ENCODE measurements at regions not wholly inside any gene's neighbourhood (a gene's known extent, or its start where the extent isn't known, plus 50 kb on each side); places are given as distances from the start of the nearest gene placed in this dataset.

GRCh38 chr7:10733747-10734146, 239.9 kb upstream of the PHF14 start:
- DNase-seq (ENCODE audit: low read depth), result no peak
- H3K4me3 ChIP-seq (ENCODE audit: low read depth, low read length), result no peak overlapping the region
- TF ChIP-seq CTCF (IDR thresholded peaks at IDR 0.05; ENCODE audit: low read depth, low read length, missing control alignments), result no peak
- in situ Hi-C loops (cut with HindIII; ENCODE audit: low sequenced_read_pairs), result no loop called here

GRCh38 chr7:10734595-10734994, 239.1 kb upstream of the PHF14 start:
- DNase-seq (ENCODE audit: low read depth), result no peak
- TF ChIP-seq CTCF (IDR thresholded peaks at IDR 0.05; ENCODE audit: low read depth, low read length, missing control alignments), result no peak

DNA sequence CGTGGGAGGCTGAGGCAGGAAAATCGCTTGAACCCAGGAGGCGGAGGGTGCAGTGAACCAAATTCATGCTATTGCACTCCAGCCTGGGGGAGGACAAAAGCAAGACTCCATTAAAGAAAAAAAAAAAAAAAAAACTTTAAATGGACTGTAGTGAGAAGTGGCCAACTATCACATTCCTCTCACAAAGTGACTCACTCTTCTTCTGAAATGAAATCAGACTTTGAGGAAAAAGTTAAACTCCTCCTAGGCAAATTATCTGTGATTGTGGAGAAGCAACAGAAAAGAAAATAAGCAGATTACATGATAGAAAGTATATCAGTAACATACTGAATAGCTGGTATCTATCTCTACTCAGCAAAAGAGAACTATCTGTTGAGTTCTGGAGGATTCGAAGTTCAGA, 234.3 kb upstream of the PHF14 start:
- DNase-seq (ENCODE audit: low read depth), result no peak
- TF ChIP-seq CTCF (IDR thresholded peaks at IDR 0.05; ENCODE audit: low read depth, low read length, missing control alignments), result no peak
- in situ Hi-C loops (cut with HindIII; ENCODE audit: low sequenced_read_pairs), result loop anchor here (5.0 kb wide), 1 partner anchor 57 kb away; no protein-coding TSS in a partner anchor
- no peak overlapping the region for H3K4me3 ChIP-seq (ENCODE audit: low read depth, low read length)

More at GRCh38 chr7:10734595-10734994, 239.1 kb upstream of the PHF14 start:
- no peak overlapping the region for H3K4me3 ChIP-seq (ENCODE audit: low read depth, low read length)
- in situ Hi-C loops (cut with HindIII; ENCODE audit: low sequenced_read_pairs), result no loop called here

- H3K4me3 ChIP-seq (ENCODE audit: low read depth, low read length), result no peak overlapping the region
- in situ Hi-C loops (cut with HindIII; ENCODE audit: low sequenced_read_pairs), result no loop called here
- TF ChIP-seq CTCF (IDR thresholded peaks at IDR 0.05; ENCODE audit: low read depth, low read length, missing control alignments), result no peak
- DNase-seq (ENCODE audit: low read depth), result no peak
Observed at GRCh38 chr7:10740805-10741204, 232.9 kb upstream of the PHF14 start.

DNA sequence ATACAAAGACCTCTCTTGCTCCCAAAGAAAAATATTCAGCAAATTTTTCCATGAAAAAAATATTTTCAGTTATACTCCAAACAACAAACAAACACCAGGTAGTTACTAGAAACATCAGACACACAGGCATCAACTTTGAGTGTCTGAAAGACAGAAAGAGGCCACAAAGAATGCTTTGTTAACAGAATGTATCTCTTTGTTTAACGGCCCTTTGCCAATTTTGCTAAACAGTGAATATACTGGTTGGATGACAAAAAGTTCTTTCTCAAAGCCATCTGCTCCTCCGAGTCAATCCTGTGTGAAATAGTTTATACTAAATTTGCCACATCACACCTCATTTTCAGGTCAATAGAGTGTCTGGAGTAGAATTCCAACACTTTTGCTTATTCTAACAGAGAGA, 216.7 kb upstream of the PHF14 start:
- DNase-seq (ENCODE audit: low read depth), result no peak
- in situ Hi-C loops (cut with HindIII; ENCODE audit: low sequenced_read_pairs), result no loop called here
- no peak for TF ChIP-seq CTCF (IDR thresholded peaks at IDR 0.05; ENCODE audit: low read depth, low read length, missing control alignments)
- H3K4me3 ChIP-seq (ENCODE audit: low read depth, low read length), result no peak overlapping the region

- in situ Hi-C loops (cut with HindIII; ENCODE audit: low sequenced_read_pairs), result no loop called here
- no peak for TF ChIP-seq CTCF (IDR thresholded peaks at IDR 0.05; ENCODE audit: low read depth, low read length, missing control alignments)
- H3K4me3 ChIP-seq (ENCODE audit: low read depth, low read length), result no peak overlapping the region
- no peak for DNase-seq (ENCODE audit: low read depth)
Observed at GRCh38 chr7:10759120-10759519, 214.6 kb upstream of the PHF14 start.

DNA sequence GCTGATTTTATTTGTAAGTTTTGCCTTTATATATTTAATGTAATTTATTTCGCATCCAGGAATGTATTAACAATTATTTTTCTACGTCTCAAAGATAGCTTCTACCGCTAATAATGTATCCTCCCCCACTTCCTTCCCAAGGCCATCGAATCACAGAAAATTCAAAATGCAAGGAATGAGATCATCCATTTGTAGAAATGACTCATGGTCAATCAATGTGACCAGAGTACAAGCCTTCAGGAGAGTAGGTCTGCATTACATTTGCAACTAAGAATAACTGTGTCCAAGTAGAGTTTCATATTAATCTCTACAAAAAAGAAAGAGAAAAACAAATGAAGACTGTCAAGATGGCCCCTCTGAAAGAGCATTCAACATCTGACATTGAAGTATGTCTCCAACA, 205.9 kb upstream of the PHF14 start:
- no peak for DNase-seq (ENCODE audit: low read depth)
- TF ChIP-seq CTCF (IDR thresholded peaks at IDR 0.05; ENCODE audit: low read depth, low read length, missing control alignments), result no peak
- in situ Hi-C loops (cut with HindIII; ENCODE audit: low sequenced_read_pairs), result no loop called here
- no peak overlapping the region for H3K4me3 ChIP-seq (ENCODE audit: low read depth, low read length)

All from astrocyte of the cerebellum (primary cell).